Right renal pelvis (tissue), 4 donors: ENCODE measurements at regions not wholly inside any gene's neighbourhood (a gene's known extent, or its start where the extent isn't known, plus 50 kb on each side); places are given as distances from the start of the nearest gene placed in this dataset.

ENCODE experiments used
- DNase-seq, 4 donors: peaks; one replicate each; pipeline ENCODE4 v3.0.0-alpha.2; 2013; ENCODE audit warnings: low read depth in 4 of 4, low spot score in 3 of 4, missing footprints in 1 of 4

DNA sequence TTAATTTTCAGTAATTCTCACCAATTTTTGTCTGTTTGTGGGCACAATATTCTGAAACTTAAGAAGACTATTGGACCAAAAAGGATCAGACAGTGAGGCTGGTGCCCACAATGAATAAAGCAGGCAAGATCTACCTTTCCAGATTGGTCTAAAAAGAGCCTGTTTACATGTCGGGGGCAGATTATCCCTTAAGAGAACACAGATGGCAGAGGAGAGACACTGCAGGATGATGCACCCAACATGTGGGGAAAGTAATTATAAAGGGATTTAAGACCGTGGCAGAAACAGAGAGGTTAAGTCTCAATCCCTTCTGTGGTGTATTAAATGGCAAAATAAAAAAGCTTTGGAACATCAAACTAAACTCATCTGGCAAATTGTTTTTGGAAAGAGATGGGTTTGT lies 331.8 kb upstream of the CDH11 start:
- DNase-seq, result no peak

DNA sequence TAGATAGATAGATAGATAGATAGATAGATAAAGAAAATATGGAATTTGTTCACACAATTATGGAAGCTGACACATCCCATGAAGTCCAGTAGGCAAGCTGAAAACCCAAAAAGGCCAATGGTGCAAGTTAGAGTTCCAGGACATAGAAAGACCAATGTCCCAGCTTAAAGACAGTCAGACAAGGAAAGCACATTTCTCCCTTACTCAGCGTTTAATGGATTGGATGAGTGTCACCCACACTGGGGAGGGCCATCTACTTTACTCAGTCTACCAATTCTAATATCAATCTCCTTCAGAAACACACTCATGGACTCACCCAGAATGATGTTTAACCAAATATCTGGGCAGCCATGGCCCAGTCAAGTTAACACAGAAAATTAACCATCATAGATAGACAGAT lies 327.7 kb upstream of the CDH11 start:
- no peak for DNase-seq

DNA sequence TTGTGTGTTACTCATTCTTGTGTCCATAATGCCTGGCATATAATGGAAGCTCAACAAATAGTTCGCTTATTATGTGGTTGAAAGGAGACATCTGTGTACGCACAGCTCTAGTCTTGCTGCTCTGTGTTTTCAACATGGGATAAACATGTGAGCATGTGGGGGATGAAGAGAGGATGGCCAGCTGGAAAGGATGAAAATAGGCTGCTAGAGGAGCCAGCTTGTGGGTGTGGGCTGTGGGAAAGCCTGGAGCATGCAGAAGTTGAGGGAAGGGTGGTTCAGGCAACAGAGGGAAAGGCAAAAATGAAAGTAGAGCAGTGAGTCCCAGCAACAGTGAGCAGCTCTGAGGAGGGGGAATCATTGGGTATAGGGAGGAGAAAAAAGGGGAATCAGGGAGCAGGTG lies 324.6 kb upstream of the CDH11 start:
- DNase-seq, result no peak

- no peak for DNase-seq
Observed at GRCh38 chr16:65445313-65446260, 323.7 kb upstream of the CDH11 start.

DNA sequence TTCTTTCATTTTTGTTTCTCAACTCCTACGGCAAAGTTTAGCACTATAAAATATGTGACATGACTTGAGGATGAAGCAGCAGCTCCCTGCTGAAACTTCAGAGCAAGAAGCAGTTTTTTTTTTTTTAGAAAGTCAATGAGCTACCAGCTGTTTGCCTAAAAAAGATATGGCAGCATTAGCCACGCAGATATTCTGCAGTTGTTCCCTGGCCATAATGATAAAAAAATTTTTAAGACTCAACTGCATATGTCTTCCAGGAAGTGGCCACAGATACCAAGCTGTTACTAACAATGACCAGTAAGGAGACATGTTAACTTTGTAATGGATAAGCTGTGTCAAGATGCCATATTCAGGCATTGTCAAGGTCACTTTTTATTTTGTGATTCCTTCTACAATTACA lies 319.6 kb upstream of the CDH11 start:
- no peak for DNase-seq

- DNase-seq, result no peak
Observed at GRCh38 chr16:65429504-65430181, 307.8 kb upstream of the CDH11 start.

GRCh38 chr16:65426484-65426883 lies 304.6 kb upstream of the CDH11 start:
- no peak for DNase-seq

GRCh38 chr16:65422934-65423333 lies 301.1 kb upstream of the CDH11 start:
- no peak for DNase-seq

DNA sequence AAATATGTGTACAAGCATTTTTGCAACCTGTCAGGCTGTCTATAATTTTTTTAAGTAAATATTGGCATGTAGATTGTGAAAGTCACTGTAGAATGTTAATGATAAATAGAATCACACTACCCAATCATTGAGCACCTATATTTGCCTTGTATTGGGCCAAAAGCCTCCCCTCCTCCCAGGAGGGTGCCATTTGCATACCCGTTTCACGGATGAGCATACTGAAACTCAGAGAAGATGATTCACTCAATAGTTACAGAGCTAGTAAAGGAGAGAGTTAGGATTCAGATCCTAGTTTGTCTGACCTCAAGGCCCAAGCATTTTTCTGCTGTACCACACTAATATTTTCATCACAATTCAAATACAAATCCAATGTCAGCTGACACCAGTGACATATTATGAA lies 299.7 kb upstream of the CDH11 start:
- DNase-seq, result no peak

DNA sequence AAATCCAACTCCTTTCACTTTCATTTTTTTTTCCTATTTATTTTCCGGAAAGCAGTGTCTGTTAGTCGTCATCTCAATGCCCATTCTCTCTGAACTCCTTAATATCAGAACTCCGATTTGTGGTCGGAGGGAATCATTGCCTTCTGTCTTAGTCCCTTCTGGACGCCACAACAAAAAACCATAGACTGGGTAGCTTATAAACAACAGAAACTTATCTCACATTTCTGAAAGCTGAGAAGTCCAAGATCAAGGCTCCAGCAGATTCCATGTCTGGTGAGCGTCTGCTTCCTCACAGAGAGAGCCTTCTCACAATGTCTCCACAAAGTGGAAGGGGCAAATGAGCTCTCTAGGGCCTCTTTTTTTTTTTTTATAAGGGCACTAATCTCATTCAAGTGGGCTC lies 296.6 kb upstream of the CDH11 start:
- no peak for DNase-seq

- DNase-seq, result no peak
Observed at GRCh38 chr16:65415460-65415859, 293.6 kb upstream of the CDH11 start.

DNA sequence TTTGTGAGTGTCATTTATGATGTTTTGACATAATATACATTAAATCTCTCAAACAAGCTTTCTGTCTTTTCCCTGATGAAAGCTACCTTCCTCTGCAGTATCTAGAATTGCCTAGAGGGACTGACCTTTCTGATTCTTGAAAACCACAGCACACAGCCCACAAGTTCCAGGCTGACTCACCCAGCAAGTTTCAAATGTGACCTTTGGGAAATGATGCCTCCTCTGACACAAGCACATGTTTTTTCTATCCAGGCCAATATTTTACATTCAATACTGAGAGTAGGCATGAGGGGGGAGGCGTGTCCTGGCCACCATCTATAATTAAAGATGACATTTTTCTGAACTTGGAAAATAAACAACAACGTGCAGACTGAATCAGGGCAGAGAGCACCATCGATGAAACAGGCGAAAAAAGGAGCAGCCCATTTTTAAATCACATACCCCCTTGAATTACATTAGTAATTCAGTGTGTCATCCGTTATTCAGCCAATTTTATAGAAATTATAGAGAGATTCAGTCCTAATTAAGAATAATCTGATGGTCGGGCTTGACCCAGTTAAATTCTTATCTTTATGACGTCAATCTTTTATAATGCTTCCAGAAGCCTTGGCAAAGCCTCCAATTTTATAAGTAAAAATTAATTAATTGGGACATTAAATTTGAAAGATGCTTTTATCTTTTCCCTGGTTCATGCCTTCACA lies 292.6 kb upstream of the CDH11 start:
- no peak for DNase-seq

DNA sequence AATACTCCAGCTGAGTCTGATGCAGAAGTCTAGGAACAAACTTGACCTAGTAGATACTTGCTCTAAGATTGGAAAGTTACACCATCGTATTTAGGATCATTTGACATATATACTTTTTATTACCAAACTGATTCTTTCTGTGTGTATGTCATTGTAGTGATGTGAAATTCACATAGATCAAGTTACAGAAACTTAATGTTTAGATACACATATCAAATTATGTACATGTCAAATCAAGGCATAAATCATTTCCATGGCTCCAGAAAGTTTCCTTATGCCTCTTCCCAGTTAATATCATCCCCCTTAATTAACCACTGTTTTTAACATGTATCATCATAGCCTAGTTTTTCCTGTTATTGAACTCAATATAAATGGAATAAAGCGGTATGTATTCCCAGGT lies 292.0 kb upstream of the CDH11 start:
- DNase-seq, result no peak

DNA sequence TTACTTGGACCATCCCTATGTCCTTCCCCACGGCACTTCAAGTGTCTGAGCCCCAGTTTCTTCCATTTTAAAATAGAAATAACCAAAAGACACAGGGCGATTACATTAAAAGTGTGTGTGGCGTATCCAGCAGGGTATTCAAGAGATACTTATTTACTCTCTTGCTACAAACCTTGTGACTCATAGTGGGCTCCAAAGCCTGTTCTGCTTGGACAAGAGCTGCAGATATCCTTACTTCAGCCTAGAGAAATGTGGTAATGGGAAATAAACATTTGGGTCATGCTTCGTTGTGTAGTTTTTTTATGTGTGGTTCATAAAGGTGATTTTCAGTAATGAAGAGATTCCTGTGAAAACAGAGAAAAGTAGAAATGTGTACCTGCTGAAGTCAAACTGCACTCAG lies 288.9 kb upstream of the CDH11 start:
- DNase-seq, result no peak

- no peak for DNase-seq
Observed at GRCh38 chr16:65409510-65409909, 287.6 kb upstream of the CDH11 start.

DNA sequence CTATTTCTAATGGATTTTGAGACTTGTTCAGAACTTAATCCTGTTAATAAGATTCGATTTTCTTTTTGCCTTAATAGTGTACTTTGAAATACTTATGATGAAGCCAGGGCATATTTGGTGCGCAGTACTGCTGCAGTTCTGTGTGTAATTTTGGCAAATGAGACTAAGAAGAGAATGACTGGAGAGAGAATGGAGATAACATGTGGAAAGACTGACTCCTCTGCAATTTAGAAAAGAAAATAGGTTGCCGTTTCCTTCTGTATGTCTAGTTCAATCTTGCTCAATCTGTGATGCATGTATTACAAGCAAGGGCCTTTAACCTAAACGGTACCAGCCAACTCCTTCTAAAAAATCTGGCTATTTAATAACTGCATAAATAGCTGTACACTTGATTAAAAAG lies 285.1 kb upstream of the CDH11 start:
- no peak for DNase-seq

- no peak for DNase-seq
Observed at GRCh38 chr16:65406116-65406515, 284.3 kb upstream of the CDH11 start.

DNA sequence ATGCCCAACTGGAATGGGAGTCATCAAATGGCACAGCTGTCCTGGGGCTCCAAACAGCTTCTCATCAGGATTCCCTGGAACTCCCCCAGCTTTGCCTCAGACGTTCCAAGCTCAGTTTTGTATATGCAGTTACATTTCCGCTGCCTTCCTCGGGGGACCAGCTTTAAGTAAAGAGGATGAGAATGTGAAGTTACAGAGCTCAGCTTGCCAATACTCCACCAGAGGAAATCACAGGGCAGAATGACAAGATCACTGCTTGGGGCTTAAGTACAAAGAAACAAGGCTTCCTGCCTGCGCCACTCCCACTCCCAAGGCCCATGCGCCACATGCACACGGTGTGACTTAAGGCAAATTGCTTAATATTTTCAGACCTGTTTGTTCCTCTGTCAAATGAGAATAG lies 272.4 kb upstream of the CDH11 start:
- DNase-seq, result no peak

- DNase-seq, result no peak
Observed at GRCh38 chr16:65392806-65393565, 271.1 kb upstream of the CDH11 start.

DNA sequence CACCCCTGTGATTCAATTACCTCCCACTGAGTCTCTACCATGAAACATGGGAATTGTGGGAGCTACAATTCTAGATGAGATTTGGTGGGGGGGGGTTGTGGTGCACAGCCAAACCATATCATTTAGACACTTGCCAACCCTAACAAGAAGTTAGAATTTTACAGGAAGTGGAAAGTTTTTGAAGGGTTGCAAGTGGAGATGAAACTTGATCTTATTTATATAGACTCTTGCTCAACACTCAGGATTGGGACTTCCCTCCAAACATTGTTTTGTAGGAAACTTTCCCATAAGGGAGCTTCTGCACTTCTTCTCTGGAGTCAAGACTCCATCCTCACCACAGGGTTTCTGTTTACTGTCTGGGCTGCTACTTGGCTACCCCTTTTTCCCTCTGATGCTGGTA lies 266.7 kb upstream of the CDH11 start:
- DNase-seq, result no peak

DNA sequence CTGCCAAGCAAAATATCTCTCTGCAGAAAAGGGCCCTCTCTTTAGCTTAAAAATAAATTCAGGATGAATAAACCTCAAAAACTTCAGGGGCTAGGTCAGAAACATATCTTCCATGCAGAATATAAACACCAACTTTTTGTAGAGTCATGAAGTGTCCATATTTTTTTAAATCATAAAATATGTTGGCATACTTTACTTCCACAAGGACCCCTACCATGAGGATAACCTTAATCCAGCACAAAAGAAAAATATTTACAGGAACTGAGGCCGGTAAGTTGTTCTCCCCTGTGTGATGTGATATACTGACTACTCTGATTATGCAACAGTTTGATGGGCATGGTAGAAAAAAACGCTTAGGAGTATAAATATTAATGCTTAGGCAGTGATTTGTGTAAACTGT lies 264.8 kb upstream of the CDH11 start:
- no peak for DNase-seq
